Esophagus muscularis mucosa (tissue), 4 donors: ENCODE measurements at regions not wholly inside any gene's neighbourhood (a gene's known extent, or its start where the extent isn't known, plus 50 kb on each side); places are given as distances from the start of the nearest gene placed in this dataset.

Source experiments
- CTCF ChIP-seq, 3 experiments: fragments of 200-600 bp in 2 of 3; fragments of 450-650 bp in 1 of 3; sonication (generic) in 2 of 3; IDR thresholded peaks; one replicate each; pipeline ENCODE4 v1.5.1; 2017 to 2019; ENCODE audit warnings: antibody characterized with exemption in 3 of 3, mild to moderate bottlenecking in 2 of 3, moderate library complexity in 1 of 3
- EP300 ChIP-seq: sonication (generic); formaldehyde crosslinking; IDR thresholded peaks from one replicate; pipeline ENCODE4 v1.6.1; 2017; ENCODE audit warnings: antibody characterized with exemption
- POLR2A ChIP-seq: fragments of 450-650 bp; IDR thresholded peaks from one replicate; pipeline ENCODE4 v1.6.1; 2017; ENCODE audit warnings: antibody characterized with exemption, moderate library complexity, mild to moderate bottlenecking, low read depth
- POLR2AphosphoS5 ChIP-seq, 2 donors: sonication (generic); formaldehyde crosslinking; IDR thresholded peaks; one replicate each; pipeline ENCODE4 v1.6.1; 2017; ENCODE audit warnings: antibody characterized with exemption in 2 of 2

- TF ChIP-seq CTCF (IDR thresholded peaks at IDR 0.05) (no peak), POLR2A (no peak), POLR2AphosphoS5 (IDR thresholded peaks at IDR 0.05) (no peak), EP300 (no peak)
Measured at GRCh38 chr20:41735949-41736348, 117.8 kb upstream of the CHD6 start.
